HEK293 (cell line): ENCODE measurements at regions not wholly inside any gene's neighbourhood (a gene's known extent, or its start where the extent isn't known, plus 50 kb on each side); places are given as distances from the start of the nearest gene placed in this dataset.
A peak's percentile ranks its signal among the peaks of the same experiment; 100 is the strongest.

Experiments
- CTCF ChIA-PET: fragments of 350-600 bp; formaldehyde crosslinking; extraction: SDS; loops from one replicate; lab custom pipeline; 2021; ENCODE audit warnings: antibody characterized with exemption; lab: Yijun Ruan, JAX
- POLR2A ChIA-PET: fragments of 300-600 bp; formaldehyde crosslinking; extraction: SDS; loops from one replicate; lab custom pipeline; 2020; ENCODE audit warnings: antibody characterized with exemption, inconsistent platforms; lab: Yijun Ruan, JAX
- H3K27ac ChIP-seq: fragments of 200-500 bp; sonication (Bioruptor generic); 2 replicates; pipeline ENCODE4 v1.5.1; 2014; ENCODE audit warnings: low read depth, low read length, control low read depth, inconsistent platforms; ENCODE audit errors: extremely low read depth
- H3K36me3 ChIP-seq, 2 experiments: fragments of 200-500 bp in 1 of 2; sonication (Bioruptor generic) in 1 of 2; 1 replicate in 1 of 2; 2 replicates in 1 of 2; pipeline ENCODE4 v1.5.1; 2014 to 2017; ENCODE audit warnings: inconsistent platforms in 2 of 2, low read length in 2 of 2; ENCODE audit not compliant: control insufficient read depth in 2 of 2, insufficient read depth in 1 of 2
- H3K4me1 ChIP-seq: fragments of 200-500 bp; sonication (Bioruptor generic); 2 replicates; pipeline ENCODE4 v1.5.1; 2014; ENCODE audit warnings: mild to moderate bottlenecking, low read length, inconsistent platforms; ENCODE audit not compliant: control insufficient read depth, insufficient read depth
- H3K4me3 ChIP-seq: 2 replicates; pipeline ENCODE4 v1.5.1; 2011; ENCODE audit warnings: low read depth, mild to moderate bottlenecking, control low read depth, low read length, moderate library complexity
- H3K9me3 ChIP-seq: fragments of 200-500 bp; sonication (Bioruptor generic); 2 replicates; pipeline ENCODE4 v1.5.1; 2014; ENCODE audit warnings: low read depth, low read length, inconsistent platforms; ENCODE audit not compliant: control insufficient read depth, insufficient read depth
- REPIN1 ChIP-seq: fragments of 450-650 bp; formaldehyde crosslinking; IDR thresholded peaks from 2 replicates; pipeline ENCODE4 v1.5.1; 2017; ENCODE audit warnings: missing biosample characterization, missing genetic modification characterization, low read depth
- SALL2 ChIP-seq: fragments of 450-650 bp; formaldehyde crosslinking; IDR thresholded peaks from 2 replicates; pipeline ENCODE4 v1.5.0; 2017; ENCODE audit warnings: missing biosample characterization, mild to moderate bottlenecking, missing genetic modification characterization, borderline replicate concordance
- YY2 ChIP-seq: fragments of 450-650 bp; formaldehyde crosslinking; IDR thresholded peaks from 2 replicates; pipeline ENCODE4 v1.5.1; 2016; ENCODE audit warnings: missing biosample characterization, missing genetic modification characterization
- ZBTB1 ChIP-seq: fragments of 450-650 bp; formaldehyde crosslinking; IDR thresholded peaks from 2 replicates; pipeline ENCODE4 v1.5.1; 2016; ENCODE audit warnings: missing biosample characterization, missing genetic modification characterization
- ZBTB21 ChIP-seq: fragments of 450-650 bp; formaldehyde crosslinking; IDR thresholded peaks from 2 replicates; pipeline ENCODE4 v1.5.1; 2017; ENCODE audit warnings: missing biosample characterization, missing genetic modification characterization
- ZBTB7A ChIP-seq: fragments of 450-650 bp; formaldehyde crosslinking; IDR thresholded peaks from 2 replicates; pipeline ENCODE4 v1.5.1; 2016; ENCODE audit warnings: low read depth, missing biosample characterization, missing genetic modification characterization
- ZFP3 ChIP-seq: fragments of 450-650 bp; formaldehyde crosslinking; IDR thresholded peaks from 2 replicates; pipeline ENCODE4 v1.5.1; 2016; ENCODE audit warnings: low read depth, missing biosample characterization, missing genetic modification characterization
- ZNF146 ChIP-seq: fragments of 450-650 bp; formaldehyde crosslinking; IDR thresholded peaks from 2 replicates; pipeline ENCODE4 v1.5.1; 2016; ENCODE audit warnings: missing biosample characterization, missing genetic modification characterization
- ZNF169 ChIP-seq: fragments of 450-650 bp; formaldehyde crosslinking; IDR thresholded peaks from 2 replicates; pipeline ENCODE4 v1.5.1; 2016; ENCODE audit warnings: missing biosample characterization, missing genetic modification characterization
- ZNF175 ChIP-seq: fragments of 450-650 bp; formaldehyde crosslinking; IDR thresholded peaks from 2 replicates; pipeline ENCODE4 v1.5.1; 2016; ENCODE audit warnings: missing biosample characterization, missing genetic modification characterization
- ZNF19 ChIP-seq: fragments of 450-650 bp; formaldehyde crosslinking; IDR thresholded peaks from 2 replicates; pipeline ENCODE4; 2016; ENCODE audit warnings: missing biosample characterization, missing genetic modification characterization, low read depth
- ZNF239 ChIP-seq: fragments of 450-650 bp; formaldehyde crosslinking; IDR thresholded peaks from 2 replicates; pipeline ENCODE4 v1.5.1; 2016; ENCODE audit warnings: missing biosample characterization, missing genetic modification characterization
- ZNF292 ChIP-seq: fragments of 450-650 bp; formaldehyde crosslinking; IDR thresholded peaks from 2 replicates; pipeline ENCODE4 v1.5.1; 2016; ENCODE audit warnings: low read depth, missing biosample characterization, missing genetic modification characterization, borderline replicate concordance
- ZNF37A ChIP-seq: fragments of 450-650 bp; IDR thresholded peaks from 2 replicates; pipeline ENCODE4 v1.5.1; 2018; ENCODE audit warnings: missing biosample characterization, missing genetic modification characterization
- ZNF416 ChIP-seq: fragments of 450-650 bp; formaldehyde crosslinking; IDR thresholded peaks from 2 replicates; pipeline ENCODE4 v1.5.1; 2016; ENCODE audit warnings: missing biosample characterization, missing genetic modification characterization
- ZNF664 ChIP-seq: fragments of 450-650 bp; formaldehyde crosslinking; IDR thresholded peaks from 2 replicates; pipeline ENCODE4 v1.5.1; 2016; ENCODE audit warnings: missing biosample characterization, missing genetic modification characterization
- TF ChIP-seq, protein P1 (sequence below): IDR thresholded peaks from 2 replicates; pipeline ENCODE4 v1.6.1; 2011; ENCODE audit warnings: mild to moderate bottlenecking, low read depth, low read length, borderline replicate concordance
- TF ChIP-seq, protein P2 (sequence below): fragments of 450-650 bp; formaldehyde crosslinking; IDR thresholded peaks from 2 replicates; pipeline ENCODE4 v1.5.1; 2016; ENCODE audit warnings: missing biosample characterization, missing genetic modification characterization
- TF ChIP-seq, protein P3 (sequence below): fragments of 450-650 bp; formaldehyde crosslinking; IDR thresholded peaks from 2 replicates; pipeline ENCODE4 v1.5.1; 2017; ENCODE audit warnings: missing biosample characterization, missing genetic modification characterization
- TF ChIP-seq, protein P4 (sequence below): fragments of 450-650 bp; formaldehyde crosslinking; IDR thresholded peaks from 2 replicates; pipeline ENCODE4 v1.5.1; 2017; ENCODE audit warnings: missing biosample characterization, mild to moderate bottlenecking, missing genetic modification characterization, moderate library complexity
- TF ChIP-seq, protein P5 (sequence below): fragments of 450-650 bp; formaldehyde crosslinking; IDR thresholded peaks from 2 replicates; pipeline ENCODE4 v1.5.1; 2016; ENCODE audit warnings: missing biosample characterization, missing genetic modification characterization

DNA sequence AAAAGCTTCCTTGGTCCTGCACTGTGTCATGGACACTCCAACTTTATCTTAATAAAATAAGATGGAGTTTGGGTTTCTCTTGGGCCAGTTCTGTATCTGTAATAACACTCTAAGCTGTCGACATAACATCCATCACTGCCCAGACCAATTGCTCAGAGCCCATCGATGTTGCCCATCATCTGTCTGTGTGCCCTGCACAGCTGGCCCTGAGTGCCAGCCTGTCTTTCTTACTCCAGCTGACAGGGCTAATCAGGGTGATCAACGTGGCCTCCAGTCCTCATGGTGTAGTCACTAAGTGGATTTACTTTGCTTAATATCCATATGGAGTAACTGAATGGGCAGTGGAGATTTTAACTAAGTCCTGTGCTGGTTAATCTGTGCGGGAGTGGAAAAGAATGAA lies 419.8 kb upstream of the TPM1 start:
- no peak for TF ChIP-seq ZFP3 (tag by site-specific recombination)
- TF ChIP-seq ZNF37A (tag by site-specific recombination): no peak
- TF ChIP-seq, protein P1, sequence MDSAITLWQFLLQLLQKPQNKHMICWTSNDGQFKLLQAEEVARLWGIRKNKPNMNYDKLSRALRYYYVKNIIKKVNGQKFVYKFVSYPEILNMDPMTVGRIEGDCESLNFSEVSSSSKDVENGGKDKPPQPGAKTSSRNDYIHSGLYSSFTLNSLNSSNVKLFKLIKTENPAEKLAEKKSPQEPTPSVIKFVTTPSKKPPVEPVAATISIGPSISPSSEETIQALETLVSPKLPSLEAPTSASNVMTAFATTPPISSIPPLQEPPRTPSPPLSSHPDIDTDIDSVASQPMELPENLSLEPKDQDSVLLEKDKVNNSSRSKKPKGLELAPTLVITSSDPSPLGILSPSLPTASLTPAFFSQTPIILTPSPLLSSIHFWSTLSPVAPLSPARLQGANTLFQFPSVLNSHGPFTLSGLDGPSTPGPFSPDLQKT: no peak
- TF ChIP-seq ZBTB21 (tag by site-specific recombination): no peak
- no peak for TF ChIP-seq ZBTB7A
- TF ChIP-seq, protein P2, sequence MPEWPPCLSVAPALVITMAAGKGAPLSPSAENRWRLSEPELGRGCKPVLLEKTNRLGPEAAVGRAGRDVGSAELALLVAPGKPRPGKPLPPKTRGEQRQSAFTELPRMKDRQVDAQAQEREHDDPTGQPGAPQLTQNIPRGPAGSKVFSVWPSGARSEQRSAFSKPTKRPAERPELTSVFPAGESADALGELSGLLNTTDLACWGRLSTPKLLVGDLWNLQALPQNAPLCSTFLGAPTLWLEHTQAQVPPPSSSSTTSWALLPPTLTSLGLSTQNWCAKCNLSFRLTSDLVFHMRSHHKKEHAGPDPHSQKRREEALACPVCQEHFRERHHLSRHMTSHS: no peak
- TF ChIP-seq ZNF416 (tag by site-specific recombination): no peak
- TF ChIP-seq, protein P3, sequence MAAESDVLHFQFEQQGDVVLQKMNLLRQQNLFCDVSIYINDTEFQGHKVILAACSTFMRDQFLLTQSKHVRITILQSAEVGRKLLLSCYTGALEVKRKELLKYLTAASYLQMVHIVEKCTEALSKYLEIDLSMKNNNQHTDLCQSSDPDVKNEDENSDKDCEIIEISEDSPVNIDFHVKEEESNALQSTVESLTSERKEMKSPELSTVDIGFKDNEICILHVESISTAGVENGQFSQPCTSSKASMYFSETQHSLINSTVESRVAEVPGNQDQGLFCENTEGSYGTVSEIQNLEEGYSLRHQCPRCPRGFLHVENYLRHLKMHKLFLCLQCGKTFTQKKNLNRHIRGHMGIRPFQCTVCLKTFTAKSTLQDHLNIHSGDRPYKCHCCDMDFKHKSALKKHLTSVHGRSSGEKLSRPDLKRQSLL (tag by site-specific recombination): no peak
- TF ChIP-seq SALL2 (tag by site-specific recombination): no peak
- no peak for TF ChIP-seq ZNF292 (tag by site-specific recombination)
- no peak for TF ChIP-seq ZNF175 (tag by site-specific recombination)
- no peak for TF ChIP-seq ZNF19 (tag by site-specific recombination)
- no peak for TF ChIP-seq ZBTB1 (tag by site-specific recombination)
- no peak for TF ChIP-seq ZNF146 (tag by site-specific recombination)
- TF ChIP-seq YY2 (tag by site-specific recombination): no peak
- TF ChIP-seq ZNF664 (tag by site-specific recombination): no peak
- TF ChIP-seq ZNF169 (tag by site-specific recombination): no peak
- no peak for TF ChIP-seq REPIN1 (tag by site-specific recombination)
- no peak overlapping the region for H3K27ac ChIP-seq
- no peaks in the 10 kb centered on the region for H3K4me1 ChIP-seq
- ChIA-PET POLR2A (no interaction called here), CTCF (no interaction called here)
- no peaks in the 10 kb centered on the region for H3K9me3 ChIP-seq
- H3K36me3 ChIP-seq: no peaks in the 10 kb centered on the region
- H3K4me3 ChIP-seq: no peak overlapping the region

DNA sequence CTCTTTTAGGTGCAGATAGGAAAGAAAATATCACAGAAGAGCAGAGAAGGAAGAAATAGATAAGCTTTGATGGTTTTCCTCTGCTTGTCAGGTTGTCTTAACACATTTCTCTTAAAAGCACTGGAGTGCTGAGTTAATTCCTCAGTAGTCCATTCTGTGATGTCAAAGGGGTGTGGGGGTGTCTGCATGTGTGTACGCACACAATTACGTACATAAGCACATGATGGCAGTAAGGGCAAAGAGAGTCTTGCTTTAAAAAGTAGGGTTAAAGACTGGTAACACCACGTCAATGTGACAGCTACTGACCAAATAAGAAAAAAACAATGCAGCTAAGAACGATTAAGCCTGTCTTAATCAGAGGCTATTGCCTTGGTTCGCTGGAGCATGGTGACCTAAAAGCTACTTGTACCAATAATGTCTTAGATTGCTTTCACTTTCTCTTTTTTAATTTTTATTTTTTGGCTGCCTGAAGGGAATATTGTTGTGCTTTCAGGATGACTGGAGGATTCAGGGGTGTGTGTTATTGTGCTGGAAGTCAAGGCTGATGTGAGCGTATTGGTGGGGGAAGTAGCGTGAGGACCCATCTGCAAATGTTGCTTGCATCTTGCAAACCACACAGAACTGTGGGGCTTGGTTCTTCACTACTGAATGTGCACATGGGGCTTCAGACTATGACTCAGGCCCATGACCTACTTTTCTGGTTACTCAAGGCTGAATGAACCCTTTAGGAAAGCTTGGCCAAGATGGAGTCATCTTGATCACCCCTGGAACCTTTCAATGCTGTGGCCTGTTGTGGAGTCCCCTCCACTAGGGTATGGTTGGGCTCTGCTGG lies 417.8 kb upstream of the TPM1 start:
- POLR2A ChIA-PET: no interaction called here
- TF ChIP-seq ZNF239 (tag by site-specific recombination): no peak
- TF ChIP-seq ZNF175 (tag by site-specific recombination): no peak
- TF ChIP-seq, protein P4, sequence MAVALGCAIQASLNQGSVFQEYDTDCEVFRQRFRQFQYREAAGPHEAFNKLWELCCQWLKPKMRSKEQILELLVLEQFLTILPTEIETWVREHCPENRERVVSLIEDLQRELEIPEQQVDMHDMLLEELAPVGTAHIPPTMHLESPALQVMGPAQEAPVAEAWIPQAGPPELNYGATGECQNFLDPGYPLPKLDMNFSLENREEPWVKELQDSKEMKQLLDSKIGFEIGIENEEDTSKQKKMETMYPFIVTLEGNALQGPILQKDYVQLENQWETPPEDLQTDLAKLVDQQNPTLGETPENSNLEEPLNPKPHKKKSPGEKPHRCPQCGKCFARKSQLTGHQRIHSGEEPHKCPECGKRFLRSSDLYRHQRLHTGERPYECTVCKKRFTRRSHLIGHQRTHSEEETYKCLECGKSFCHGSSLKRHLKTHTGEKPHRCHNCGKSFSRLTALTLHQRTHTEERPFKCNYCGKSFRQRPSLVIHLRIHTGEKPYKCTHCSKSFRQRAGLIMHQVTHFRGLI (tag by site-specific recombination): 0 out of 2 replicates have a peak, but pooled peaks have one; percentile 27
- TF ChIP-seq, protein P5, sequence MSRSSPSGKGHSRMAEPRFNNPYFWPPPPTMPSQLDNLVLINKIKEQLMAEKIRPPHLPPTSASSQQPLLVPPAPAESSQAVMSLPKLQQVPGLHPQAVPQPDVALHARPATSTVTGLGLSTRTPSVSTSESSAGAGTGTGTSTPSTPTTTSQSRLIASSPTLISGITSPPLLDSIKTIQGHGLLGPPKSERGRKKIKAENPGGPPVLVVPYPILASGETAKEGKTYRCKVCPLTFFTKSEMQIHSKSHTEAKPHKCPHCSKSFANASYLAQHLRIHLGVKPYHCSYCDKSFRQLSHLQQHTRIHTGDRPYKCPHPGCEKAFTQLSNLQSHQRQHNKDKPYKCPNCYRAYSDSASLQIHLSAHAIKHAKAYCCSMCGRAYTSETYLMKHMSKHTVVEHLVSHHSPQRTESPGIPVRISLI: no peak
- Histone ChIP-seq H3K36me3 (no peaks in the 10 kb centered on the region), H3K9me3 (no peaks in the 10 kb centered on the region), H3K4me1 (no peaks in the 10 kb centered on the region), H3K27ac (no peak overlapping the region), H3K4me3 (no peak overlapping the region)
- CTCF ChIA-PET: interaction anchor here (0.9 kb wide), 1 partner anchor 76 kb away, joined by 3 read pairs; no protein-coding TSS in a partner anchor
